ENCODE measurements at regions not wholly inside any gene's neighbourhood (a gene's known extent, or its start where the extent isn't known, plus 50 kb on each side); places are given as distances from the start of the nearest gene placed in this dataset.
A peak's percentile ranks its signal among the peaks of the same experiment; 100 is the strongest.
"Not testable (repeated sequence)": the region's sequence is repeated elsewhere in the genome, so short reads cannot be mapped to it uniquely, and the experiment has no call there.

GRCh38 chr22:49676783-49677494 is 150.7 kb downstream of the BRD1 start:
- no peak for DNase-seq (ENCODE audit: low read depth in 3 of 3)

DNA sequence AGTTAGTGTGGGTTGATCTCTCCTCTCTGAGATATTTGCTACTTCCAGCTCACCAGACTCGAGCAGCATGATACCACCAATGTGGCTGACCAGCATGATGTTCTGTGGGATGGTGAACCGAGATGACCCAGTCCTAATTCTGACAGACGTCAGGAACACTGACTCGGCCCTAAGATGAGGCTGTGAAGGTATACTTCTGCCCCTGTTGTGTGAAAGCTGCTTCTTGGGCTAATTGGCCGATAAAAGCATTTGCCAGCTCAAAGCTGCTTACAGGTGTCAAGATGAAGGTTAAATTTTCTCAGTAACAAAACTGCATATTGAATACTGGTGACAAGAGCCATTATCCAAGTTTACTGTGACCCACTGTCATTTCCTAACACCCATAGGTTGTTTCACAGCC is 151.4 kb downstream of the BRD1 start:
- no peak for DNase-seq (ENCODE audit: low read depth in 3 of 3)

DNA sequence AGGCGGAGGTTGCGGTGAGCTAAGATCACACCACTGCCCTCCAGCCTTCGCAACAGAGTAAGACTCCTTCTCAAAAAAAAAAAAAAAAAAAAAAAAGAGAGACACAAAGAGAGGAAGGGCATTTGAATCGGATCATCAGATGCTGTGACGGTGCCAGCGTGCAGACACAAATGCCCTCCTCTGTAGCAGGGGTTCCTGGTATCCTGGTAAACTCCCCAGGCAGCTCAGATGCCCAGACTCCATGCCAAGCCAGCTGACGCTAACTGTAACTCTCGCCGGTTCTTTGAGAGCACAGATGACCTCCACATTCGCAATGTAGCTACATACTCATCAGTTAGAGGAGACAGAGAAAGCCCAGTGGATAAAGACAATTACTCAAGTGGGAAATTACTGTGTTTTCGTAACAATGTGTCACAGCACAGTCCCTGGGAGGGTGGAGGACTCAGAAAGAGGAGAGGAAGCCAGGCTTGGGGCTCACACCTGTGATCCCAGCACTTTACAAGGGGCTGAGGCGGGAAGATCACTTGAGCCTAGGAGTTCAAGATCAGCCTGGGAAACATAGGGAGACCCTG is 153.1 kb downstream of the BRD1 start:
- DNase-seq (ENCODE audit: low read depth in 3 of 3) = no peak

GRCh38 chr22:49673048-49673447 is 154.6 kb downstream of the BRD1 start:
- no peak for DNase-seq (ENCODE audit: low read depth in 3 of 3)

DNA sequence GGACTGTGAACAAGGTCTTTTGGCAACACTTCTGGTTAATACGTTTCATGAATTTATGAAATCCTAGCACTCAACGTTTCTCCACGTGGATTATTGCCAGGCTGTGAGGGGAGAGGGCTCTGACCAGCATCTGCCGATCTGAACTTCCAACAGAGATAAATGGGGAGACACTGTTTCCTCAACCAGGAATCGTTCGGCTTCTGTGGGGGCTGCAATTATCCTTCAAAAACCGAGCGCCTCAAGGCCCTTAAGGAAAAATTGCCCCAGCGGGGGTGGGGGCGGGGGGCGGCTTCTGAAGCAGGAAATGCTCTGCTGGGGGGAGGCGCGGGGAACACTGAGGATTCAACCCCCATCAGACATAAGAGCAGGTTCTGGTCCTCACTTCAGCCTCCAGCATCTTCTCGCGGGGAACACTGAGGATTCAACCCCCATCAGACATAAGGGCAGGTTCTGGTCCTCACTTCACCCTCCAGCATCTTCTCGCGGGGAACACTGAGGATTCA is 155.6 kb downstream of the BRD1 start:
- no peak for DNase-seq (ENCODE audit: low read depth in 3 of 3)

DNA sequence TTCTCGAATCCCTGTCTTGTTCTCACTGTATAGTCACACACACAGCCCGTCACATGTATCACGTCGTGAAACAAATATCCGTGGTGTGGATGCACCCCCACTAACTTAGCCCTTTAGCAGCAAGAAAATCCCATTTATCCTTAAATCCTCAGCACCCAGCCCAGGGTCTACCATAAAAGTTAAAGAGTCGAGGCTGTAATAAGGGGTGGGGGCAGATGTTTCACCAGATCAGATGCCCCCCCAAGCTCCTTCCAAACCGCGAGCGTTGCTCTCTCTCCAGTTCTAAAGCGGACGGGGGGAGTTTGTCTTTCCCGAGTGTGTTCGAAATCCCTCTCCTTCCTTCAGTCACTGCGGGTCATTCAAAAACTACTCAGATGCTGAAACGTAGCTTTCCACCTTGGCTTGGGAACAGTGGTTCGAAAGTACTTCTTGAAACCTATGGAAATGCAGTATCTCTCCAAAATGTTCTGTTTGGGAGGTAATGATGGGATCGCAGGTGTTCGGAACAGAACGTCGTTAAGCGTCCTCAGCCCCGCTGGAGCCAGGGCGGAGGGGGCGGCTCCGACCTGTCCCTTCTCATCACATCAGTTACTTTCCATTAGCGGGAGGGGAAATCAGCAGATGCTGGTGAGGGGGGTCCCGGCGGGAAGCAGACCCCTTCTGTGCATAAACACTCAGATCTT is 156.2 kb downstream of the BRD1 start:
- DNase-seq (ENCODE audit: low read depth in 3 of 3) = no peak

- DNase-seq (ENCODE audit: low read depth in 3 of 3) = peak in 1 of 3 experiments; percentile 35
These were observed 157.0 kb downstream of the BRD1 start for GRCh38 chr22:49670456-49671330.

- DNase-seq (ENCODE audit: low read depth in 3 of 3) = not testable (repeated sequence)
These were observed 157.7 kb downstream of the BRD1 start for GRCh38 chr22:49669969-49670455.

DNA sequence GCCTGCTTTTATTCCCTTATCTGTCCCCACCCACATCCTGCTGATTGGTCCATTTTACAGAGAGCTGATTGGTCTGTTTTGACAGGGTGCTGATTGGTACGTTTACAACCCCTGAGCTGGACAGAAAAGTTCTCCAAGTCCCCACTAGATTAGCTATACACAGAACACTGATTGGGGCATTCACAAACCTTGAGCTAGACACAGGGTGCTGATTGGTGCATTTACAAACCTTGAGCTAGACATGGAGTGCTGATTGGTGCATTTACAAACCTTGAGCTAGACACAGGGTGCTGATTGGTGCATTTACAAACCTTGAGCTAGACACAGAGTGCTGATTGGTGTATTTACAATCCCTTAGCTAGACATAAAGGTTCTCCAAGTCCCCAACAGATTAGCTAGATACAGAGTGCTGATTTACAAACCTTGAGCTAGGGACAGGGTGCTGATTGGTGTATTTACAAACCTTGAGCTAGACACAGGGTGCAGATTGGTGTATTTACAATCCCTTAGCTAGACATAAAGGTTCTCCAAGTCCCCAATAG is 158.2 kb downstream of the BRD1 start:
- not testable (repeated sequence) for DNase-seq (ENCODE audit: low read depth in 3 of 3)

DNA sequence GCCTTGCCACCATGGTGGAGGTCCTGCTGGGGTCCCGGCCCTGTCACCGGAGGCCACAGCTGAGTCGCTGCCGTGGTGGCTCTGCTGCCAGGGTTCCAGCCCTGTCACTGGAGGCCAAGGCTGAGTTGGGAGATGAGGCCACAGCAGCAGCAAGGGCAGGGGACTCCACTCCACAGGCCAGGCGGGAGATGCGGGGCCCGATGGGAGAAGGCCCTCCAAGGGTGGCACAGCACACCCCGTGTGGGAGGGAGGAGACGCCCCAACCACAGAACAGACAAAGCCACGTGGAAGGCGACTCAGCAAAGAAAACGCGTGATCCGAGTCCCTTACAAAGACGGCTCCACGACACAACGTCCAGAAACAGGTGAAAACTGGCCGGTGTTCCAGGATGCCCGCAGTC is 159.3 kb downstream of the BRD1 start:
- DNase-seq (ENCODE audit: low read depth in 3 of 3) = no peak

DNA sequence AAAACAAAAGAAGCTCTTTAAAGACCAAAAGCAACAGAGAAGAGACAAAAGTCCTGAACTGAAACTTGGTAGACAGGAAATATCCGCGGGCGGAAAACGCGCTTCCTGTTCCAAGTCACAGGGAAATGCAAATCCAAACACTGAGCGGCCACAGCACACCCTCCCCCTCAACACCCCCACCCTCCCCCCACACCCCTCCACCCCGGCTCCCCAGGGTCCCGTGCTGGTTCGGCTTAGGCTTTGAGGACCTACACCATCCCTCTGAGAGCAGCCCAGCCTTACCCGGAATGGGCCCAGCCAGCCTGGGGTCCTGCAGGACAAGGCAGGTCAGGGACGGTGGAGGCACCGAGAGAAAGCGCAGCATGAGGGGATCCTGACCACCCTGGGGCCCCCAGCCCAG is 160.4 kb downstream of the BRD1 start:
- DNase-seq (ENCODE audit: low read depth in 3 of 3) = no peak

- no peak for DNase-seq (ENCODE audit: low read depth in 3 of 3)
These were observed 161.4 kb downstream of the BRD1 start for GRCh38 chr22:49666146-49666809.

DNA sequence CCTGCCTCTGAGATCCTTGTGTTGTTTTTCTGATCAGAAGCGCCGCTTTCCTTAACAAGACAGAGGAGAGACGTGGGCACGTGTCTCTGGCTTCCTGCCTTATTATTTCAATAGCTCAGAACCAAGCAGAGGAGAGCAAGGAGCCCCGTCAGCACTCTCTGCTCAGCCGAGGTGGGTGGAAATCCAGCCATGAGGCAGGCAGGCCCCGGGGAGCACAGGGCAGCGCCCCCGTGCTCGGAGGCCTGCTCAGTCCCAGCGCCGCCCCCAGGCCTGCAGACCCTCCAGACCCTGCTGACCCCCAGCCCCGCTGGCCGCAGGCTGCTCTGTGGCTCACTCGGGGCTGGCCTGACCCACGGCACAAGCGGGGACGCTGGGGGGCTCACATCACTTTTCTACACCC is 162.8 kb downstream of the BRD1 start:
- no peak for DNase-seq (ENCODE audit: low read depth in 3 of 3)

GRCh38 chr22:49664371-49664881 is 163.2 kb downstream of the BRD1 start:
- no peak for DNase-seq (ENCODE audit: low read depth in 3 of 3)

DNA sequence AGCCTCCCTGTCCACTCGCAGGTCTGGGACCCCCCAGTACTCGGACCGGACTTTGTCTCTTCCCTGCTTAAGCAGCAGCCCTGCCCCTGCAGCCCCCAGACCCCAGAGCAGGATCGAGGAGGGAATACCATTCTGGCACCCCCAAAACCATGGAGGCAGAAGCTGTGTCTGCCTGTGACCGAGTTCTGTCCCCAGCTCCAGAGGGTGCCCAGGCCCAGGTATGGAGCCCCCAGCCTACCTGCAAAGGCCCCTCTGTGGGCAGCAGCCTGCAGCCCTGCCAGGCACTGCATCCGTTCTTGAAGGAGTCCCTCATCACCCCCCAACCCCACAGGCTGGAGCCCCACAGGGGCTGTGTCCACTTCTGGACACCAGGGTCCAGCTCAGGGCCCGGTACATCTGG is 163.8 kb downstream of the BRD1 start:
- DNase-seq (ENCODE audit: low read depth in 3 of 3) = no peak

GRCh38 chr22:49663311-49663711 is 164.4 kb downstream of the BRD1 start:
- no peak for DNase-seq (ENCODE audit: low read depth in 3 of 3)

DNA sequence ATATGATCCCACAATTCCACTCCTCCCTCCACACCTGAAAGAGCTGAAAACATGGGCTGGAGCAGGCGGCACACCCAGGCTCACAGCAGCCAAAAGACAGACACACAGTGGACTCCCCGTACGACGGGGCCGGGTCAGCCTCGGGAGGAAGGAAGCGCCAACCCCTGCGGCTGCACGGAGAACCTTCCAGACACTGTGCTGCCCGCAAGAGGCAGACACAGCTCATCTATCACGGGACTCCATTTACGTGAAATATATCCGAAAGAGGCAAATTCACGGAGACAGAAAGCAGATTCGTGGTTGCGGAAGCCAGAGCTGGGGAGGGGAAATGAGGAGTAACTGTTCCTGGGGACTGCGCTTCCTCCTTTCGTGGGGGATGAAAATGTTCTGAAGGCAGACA is 165.0 kb downstream of the BRD1 start:
- DNase-seq (ENCODE audit: low read depth in 3 of 3) = no peak

DNA sequence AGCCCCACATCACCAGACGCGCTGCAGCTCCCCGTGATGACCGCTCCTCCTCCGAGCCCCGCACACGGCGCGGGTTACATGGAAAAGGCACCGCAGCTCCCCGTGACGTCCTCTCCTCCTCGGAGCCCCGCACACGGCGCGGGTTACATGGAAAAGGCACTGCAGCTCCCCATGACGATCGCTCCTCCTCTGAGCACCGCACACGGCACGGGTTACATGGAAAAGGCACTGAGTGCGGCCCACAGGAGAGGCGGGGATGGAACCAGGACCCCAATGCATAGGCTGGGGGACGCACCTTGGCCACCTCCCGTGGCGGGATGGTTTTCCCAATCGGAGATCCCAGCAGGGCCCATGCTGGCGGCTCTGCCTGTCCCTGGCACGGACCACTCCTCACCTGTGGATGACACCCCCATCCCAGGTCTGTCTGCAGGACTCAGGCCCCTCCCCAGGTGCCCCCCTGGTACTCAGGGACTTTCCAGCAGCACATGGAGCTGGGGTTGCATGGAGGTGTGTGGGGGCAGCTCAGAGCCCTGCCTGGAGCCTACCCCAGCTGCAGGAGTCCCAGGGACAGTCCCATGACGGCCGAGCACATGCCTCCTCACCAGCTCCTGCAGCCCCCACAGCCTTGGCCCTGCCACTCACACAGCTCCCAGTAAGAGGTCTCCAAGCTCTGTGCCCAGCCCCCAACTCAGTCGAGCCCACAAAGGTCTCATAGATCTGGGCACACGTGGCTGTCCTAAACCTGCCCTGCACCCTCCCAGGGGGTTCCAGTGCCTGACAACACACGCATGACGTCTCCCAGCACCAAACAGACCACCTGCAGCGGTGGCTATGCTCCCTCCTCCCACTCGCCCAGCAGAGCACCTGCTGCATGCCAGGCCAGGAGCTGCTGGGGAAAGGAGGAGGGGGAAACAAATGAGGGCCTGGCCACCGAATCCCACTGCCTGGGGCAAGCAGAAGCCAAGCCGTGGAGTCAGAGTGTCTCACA is 166.6 kb downstream of the BRD1 start:
- no peak for DNase-seq (ENCODE audit: low read depth in 3 of 3)

DNA sequence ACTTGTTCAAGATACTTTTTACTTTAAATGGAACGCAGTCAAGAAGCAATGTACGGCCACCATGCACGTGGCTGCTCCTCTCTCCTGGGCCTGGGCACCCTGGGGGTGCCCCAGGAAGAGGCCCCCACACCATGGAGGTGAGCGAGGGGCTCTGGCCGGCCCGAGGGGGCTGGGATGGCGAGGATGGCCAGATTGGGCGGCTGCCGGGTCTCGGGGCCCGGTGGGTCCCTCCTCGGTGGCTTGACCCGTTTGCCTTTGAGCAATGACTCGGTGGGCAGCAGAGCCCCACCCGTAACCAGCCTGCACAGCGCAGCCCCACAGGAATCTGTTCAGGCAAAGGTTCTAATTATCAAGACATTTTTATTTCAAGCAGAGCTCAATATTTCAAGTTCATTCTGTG is 167.4 kb downstream of the BRD1 start:
- no peak for DNase-seq (ENCODE audit: low read depth in 3 of 3)

- no peak for DNase-seq (ENCODE audit: low read depth in 3 of 3)
These were observed 167.8 kb downstream of the BRD1 start for GRCh38 chr22:49659924-49660315.
